GM12878 (cell line): ENCODE measurements at regions not wholly inside any gene's neighbourhood (a gene's known extent, or its start where the extent isn't known, plus 50 kb on each side); places are given as distances from the start of the nearest gene placed in this dataset.

Experiments used
- ATAC-seq: fragments of 200-7000 bp; cut with Tn5 transposase; 3 replicates; pipeline ENCODE4 v1.9.1; 2020; ENCODE audit warnings: mild to moderate bottlenecking, moderate library complexity
- BruUV-seq: library from RNA; stranded (reverse); fragments of 400-500 nt; replicated peaks from 2 replicates; lab custom pipeline; 2021; lab: Mats Ljungman, UMichigan
- CTCF ChIA-PET: fragments of 300-600 bp; sonication (Branson Sonifier 250); formaldehyde crosslinking; extraction: SDS; loops from one replicate; lab custom pipeline; 2021; ENCODE audit warnings: inconsistent platforms; lab: Yijun Ruan, JAX
- POLR2A ChIA-PET: fragments of 350-600 bp; formaldehyde crosslinking; extraction: SDS; loops from one replicate; lab custom pipeline; 2021; ENCODE audit warnings: inconsistent platforms; lab: Charles Lee
- RAD21 ChIA-PET: fragments of 300-600 bp; sonication (Branson Sonifier 250); formaldehyde crosslinking; loops from one replicate; lab custom pipeline; 2023; ENCODE audit warnings: antibody characterized with exemption; ENCODE audit not compliant: unreplicated experiment; lab: Charles Lee
- SMC1A ChIA-PET: fragments of 300-600 bp; sonication (Branson Sonifier 250); formaldehyde crosslinking; loops from one replicate; lab custom pipeline; 2023; ENCODE audit not compliant: unreplicated experiment, uncharacterized antibody; lab: Charles Lee
- DNase-seq: peaks from one replicate; pipeline ENCODE4 v3.0.0-alpha.2; 2011; ENCODE audit warnings: low read depth, low spot score
- FAIRE-seq: peaks from 3 replicates; lab custom pipeline; 2011; peaks lifted over from hg19 to GRCh38; lab: Jason Lieb, UNC
- H2AFZ ChIP-seq: 2 replicates; pipeline ENCODE4 v1.6.0; 2011; ENCODE audit warnings: low read depth, low read length, control low read depth; ENCODE audit not compliant: control insufficient read depth
- H3K27ac ChIP-seq: 2 replicates; pipeline ENCODE4 v1.5.1; 2011; ENCODE audit warnings: control low read depth; ENCODE audit not compliant: control insufficient read depth, insufficient read depth
- H3K27me3 ChIP-seq, 2 experiments: replicated peaks in 1 of 2; 2 replicates each; pipeline versions ENCODE4 v1.6.0 to v1.6.1; 2011; ENCODE audit warnings: low read length in 1 of 2; ENCODE audit not compliant: control insufficient read depth in 2 of 2, insufficient read depth in 2 of 2
- H3K36me3 ChIP-seq, 2 experiments: 2 replicates each; pipeline ENCODE4 v1.5.1; 2011; ENCODE audit warnings: low read length in 1 of 2; ENCODE audit not compliant: control insufficient read depth in 2 of 2, insufficient read depth in 2 of 2
- H3K4me1 ChIP-seq: 2 replicates; pipeline ENCODE4 v1.6.1; 2011; ENCODE audit warnings: mild to moderate bottlenecking, low read length, moderate library complexity, mixed read lengths; ENCODE audit not compliant: control insufficient read depth, insufficient read depth
- H3K4me2 ChIP-seq: 2 replicates; pipeline ENCODE4 v1.6.0; 2011; ENCODE audit warnings: control low read depth; ENCODE audit not compliant: control insufficient read depth, insufficient read depth
- H3K4me3 ChIP-seq: fragments of 200-600 bp; sonication (generic); 2 replicates; pipeline ENCODE4 v1.5.1; 2016
- H3K79me2 ChIP-seq: 2 replicates; pipeline ENCODE4 v1.6.0; 2011; ENCODE audit warnings: low read length; ENCODE audit not compliant: control insufficient read depth, insufficient read depth
- H3K9ac ChIP-seq: 2 replicates; pipeline ENCODE4 v1.8.0; 2011; ENCODE audit warnings: low read length, control low read depth, mixed read lengths; ENCODE audit not compliant: control insufficient read depth, insufficient read depth
- H3K9me3 ChIP-seq: replicated peaks from 3 replicates; pipeline ENCODE4 v1.5.1; 2011; ENCODE audit warnings: mild to moderate bottlenecking, low read length; ENCODE audit not compliant: control insufficient read depth, insufficient read depth
- H4K20me1 ChIP-seq: 2 replicates; pipeline ENCODE4 v1.6.0; 2011; ENCODE audit not compliant: control insufficient read depth, insufficient read depth
- ASH2L ChIP-seq: fragments of 300-600, 200-600 bp; sonication (generic); IDR thresholded peaks from 2 replicates; pipeline ENCODE4 v1.6.1; 2017; ENCODE audit warnings: low read depth, mild to moderate bottlenecking, borderline replicate concordance
- ETV6 ChIP-seq, 2 experiments: fragments of 450-650 bp in 1 of 2; IDR thresholded peaks in 1 of 2; conservative IDR thresholded peaks in 1 of 2; 2 replicates each; pipeline ENCODE4 v1.6.1; 2014; ENCODE audit warnings: antibody characterized with exemption in 1 of 2, borderline replicate concordance in 1 of 2, low read depth in 1 of 2, mild to moderate bottlenecking in 1 of 2, moderate library complexity in 1 of 2
- FOXM1 ChIP-seq: IDR thresholded peaks from 2 replicates; pipeline ENCODE4 v1.6.1; 2012; ENCODE audit warnings: low read depth, mild to moderate bottlenecking, inconsistent platforms, low read length, moderate library complexity
- MAX ChIP-seq: IDR thresholded peaks from 2 replicates; pipeline ENCODE4 v1.6.1; 2012; ENCODE audit warnings: low read depth, low read length, improper control_type of control experiment
- MEF2A ChIP-seq: IDR thresholded peaks from 2 replicates; pipeline ENCODE4 v1.6.1; 2011; ENCODE audit warnings: low read depth, mild to moderate bottlenecking, low read length, moderate library complexity; ENCODE audit not compliant: insufficient read depth
- PAX8 ChIP-seq: fragments of 450-650 bp; IDR thresholded peaks from 2 replicates; pipeline ENCODE4 v1.6.1; 2017; ENCODE audit warnings: mild to moderate bottlenecking, moderate library complexity
- RAD51 ChIP-seq: fragments of 450-650 bp; IDR thresholded peaks from 2 replicates; pipeline ENCODE4 v1.6.1; 2016; ENCODE audit warnings: moderate library complexity, mild to moderate bottlenecking, inconsistent platforms
- RB1 ChIP-seq: fragments of 450-650 bp; formaldehyde crosslinking; IDR thresholded peaks from 2 replicates; pipeline ENCODE4 v1.6.1; 2017; ENCODE audit warnings: mild to moderate bottlenecking, borderline replicate concordance
- RELB ChIP-seq: fragments of 450-650 bp; IDR thresholded peaks from 2 replicates; pipeline ENCODE4 v1.6.1; 2017; ENCODE audit warnings: low read depth, mild to moderate bottlenecking, moderate library complexity
- TCF12 ChIP-seq: IDR thresholded peaks from 2 replicates; pipeline ENCODE4 v1.6.1; 2011; ENCODE audit warnings: low read depth, mild to moderate bottlenecking, low read length
- WRNIP1 ChIP-seq: IDR thresholded peaks from 2 replicates; pipeline ENCODE4 v1.6.1; 2011; ENCODE audit warnings: low read depth, low read length, improper control_type of control experiment, borderline replicate concordance
- YBX1 ChIP-seq: fragments of 450-650 bp; IDR thresholded peaks from 2 replicates; pipeline ENCODE4 v1.6.1; 2016; ENCODE audit warnings: antibody characterized with exemption
- WGBS: methylation state at CpG from one replicate; pipeline ENCODE4 v1.1.6; 2016; ENCODE audit warnings: low lambda C conversion rate; ENCODE audit not compliant: insufficient replicate concordance, insufficient coverage; ENCODE audit errors: missing lambda C conversion rate; 5-methylcytosine and 5-hydroxymethylcytosine counted together
- in situ Hi-C: fragments of 300-500 bp; cut with MboI; formaldehyde crosslinking; loops from 9 replicates; pipeline ENCODE4 v1.14.3; 2018; ENCODE audit warnings: mixed read lengths
- intact Hi-C: fragments of 100-400 bp; cut with micrococcal nuclease; formaldehyde crosslinking; loops from one replicate; pipeline ENCODE4 v1.14.2; 2022; ENCODE audit not compliant: unreplicated experiment

GRCh38 chrX:79452881-79453280 lies 85.7 kb upstream of the ITM2A start:
- no peaks in the 10 kb centered on the region for H4K20me1 ChIP-seq
- peak; percentile 64 for ATAC-seq
- H2AFZ ChIP-seq: no peak overlapping the region
- ChIA-PET CTCF (interaction anchor here (1.5 kb wide), 1 partner anchor 40 kb away, joined by 3 read pairs; no protein-coding TSS in a partner anchor), SMC1A (interaction anchor here (1.3 kb wide), 1 partner anchor 13 kb away, joined by 5 read pairs; no protein-coding TSS in a partner anchor), RAD21 (interaction anchor here (1.0 kb wide), 1 partner anchor 897 kb away, joined by 4 read pairs; no protein-coding TSS in a partner anchor), POLR2A (no interaction called here)
- no peaks in the 10 kb centered on the region for H3K9me3 ChIP-seq
- 100% methylated on average over 1 of the region's 1 CpG for WGBS
- H3K4me1 ChIP-seq: no peaks in the 10 kb centered on the region
- no peak overlapping the region for H3K9ac ChIP-seq
- H3K79me2 ChIP-seq: no peaks in the 10 kb centered on the region
- TF ChIP-seq YBX1 (no peak), MAX (no peak), ASH2L (no peak), TCF12 (no peak)
- DNase-seq: no peak
- H3K4me3 ChIP-seq: no peak overlapping the region
- no peaks in the 10 kb centered on the region for H3K27me3 ChIP-seq
- FAIRE-seq: no peak
- no peak overlapping the region for H3K4me2 ChIP-seq
- BruUV-seq: no TSS peak
- H3K27ac ChIP-seq: no peak overlapping the region
- in situ Hi-C loops (no loop called here), intact Hi-C loops (loop anchor here (5.0 kb wide), 1 partner anchor 371 kb away; no protein-coding TSS in a partner anchor)
- no peaks in the 10 kb centered on the region for H3K36me3 ChIP-seq

GRCh38 chrX:79444694-79445210 lies 77.6 kb upstream of the ITM2A start:
- POLR2A ChIA-PET: no interaction called here
- Histone ChIP-seq H2AFZ (no peak overlapping the region), H4K20me1 (no peaks in the 10 kb centered on the region), H3K27ac (no peak overlapping the region), H3K4me2 (no peak overlapping the region), H3K4me1 (no peaks in the 10 kb centered on the region), H3K9me3 (no peaks in the 10 kb centered on the region), H3K4me3 (no peak overlapping the region), H3K36me3 (no peaks in the 10 kb centered on the region)
- CTCF ChIA-PET: interaction anchor here (0.7 kb wide), 1 partner anchor 11 kb away, joined by 3 read pairs; no protein-coding TSS in a partner anchor
- ATAC-seq (no peak), FAIRE-seq (no peak)
- in situ Hi-C loops (loop anchor here (25.0 kb wide), 1 partner anchor 882 kb away; no protein-coding TSS in a partner anchor), intact Hi-C loops (loop anchor here (10.0 kb wide), 1 partner anchor 490 kb away; no protein-coding TSS in a partner anchor)
- WGBS: 47% methylated on average over 3 of the region's 3 CpGs
- RAD21 ChIA-PET: no interaction called here
- BruUV-seq: no TSS peak
- TF ChIP-seq TCF12: no peak
- no peak for TF ChIP-seq PAX8
- TF ChIP-seq MEF2A: no peak
- TF ChIP-seq RELB: no peak
- no peak for TF ChIP-seq RAD51
- no peak for TF ChIP-seq ETV6 (conservative IDR thresholded peaks at IDR 0.05 in 1 of 2, IDR thresholded peaks at IDR 0.05 in 1 of 2; ENCODE audit: borderline replicate concordance in 1 of 2, low read depth in 1 of 2)
- no peak for TF ChIP-seq WRNIP1
- TF ChIP-seq FOXM1: no peak
- TF ChIP-seq RB1: no peak
- TF ChIP-seq, all 136 proteins: peak for 0
- no peaks in the 10 kb centered on the region for H3K79me2 ChIP-seq
- SMC1A ChIA-PET: interaction anchor here (0.9 to 1.7 kb wide), 3 partner anchors 10 to 141 kb away, joined by 3 to 4 read pairs (median 3); no protein-coding TSS in a partner anchor
- no peak for DNase-seq
- no peak overlapping the region for H3K9ac ChIP-seq
- H3K27me3 ChIP-seq: no peaks in the 10 kb centered on the region
